HepG2 (cell line): ENCODE measurements at regions not wholly inside any gene's neighbourhood (a gene's known extent, or its start where the extent isn't known, plus 50 kb on each side); places are given as distances from the start of the nearest gene placed in this dataset.

Experiments used
- BRF2 ChIP-seq: sonication (generic); formaldehyde crosslinking; IDR thresholded peaks from 2 replicates; pipeline ENCODE4 v1.8.1; 2022; ENCODE audit warnings: mild to moderate bottlenecking, missing genetic modification reagents
- FIP1L1 ChIP-seq: fragments of 200-400 bp; formaldehyde crosslinking; IDR thresholded peaks from 2 replicates; pipeline ENCODE4 v1.6.1; 2018; ENCODE audit warnings: low read depth, mild to moderate bottlenecking, low read length, moderate library complexity, borderline replicate concordance; ENCODE audit not compliant: insufficient read depth
- FOXK1 ChIP-seq: sonication (generic); formaldehyde crosslinking; IDR thresholded peaks from 2 replicates; pipeline ENCODE4 v1.4.0; 2020; ENCODE audit warnings: low read depth, missing genetic modification reagents, borderline replicate concordance
- FOXP1 ChIP-seq, 2 experiments: fragments of 450-650 bp in 1 of 2; IDR thresholded peaks; 2 replicates each; pipeline ENCODE4 v1.6.1; 2017 to 2018; ENCODE audit warnings: antibody characterized with exemption in 1 of 2
- IRF2 ChIP-seq: IDR thresholded peaks from 2 replicates; pipeline ENCODE4 v1.6.1; 2018; ENCODE audit warnings: missing genetic modification reagents, missing compliant biosample characterization
- U2AF1 ChIP-seq: fragments of 200-400 bp; formaldehyde crosslinking; optimal IDR thresholded peaks from 2 replicates; pipeline ENCODE3; 2017; ENCODE audit warnings: mild to moderate bottlenecking, low read depth, low read length
- YEATS4 ChIP-seq: sonication (generic); formaldehyde crosslinking; IDR thresholded peaks from 2 replicates; pipeline ENCODE4 v1.4.0; 2020; ENCODE audit warnings: missing genetic modification reagents, borderline replicate concordance
- ZBTB46 ChIP-seq: sonication (generic); formaldehyde crosslinking; IDR thresholded peaks from 2 replicates; pipeline ENCODE4 v1.4.0; 2020; ENCODE audit warnings: mild to moderate bottlenecking, missing genetic modification reagents, borderline replicate concordance
- ZNF441 ChIP-seq: sonication (generic); formaldehyde crosslinking; IDR thresholded peaks from 2 replicates; pipeline ENCODE4 v1.7.0; 2021; ENCODE audit warnings: missing genetic modification reagents, borderline replicate concordance
- ZNF646 ChIP-seq: sonication (generic); formaldehyde crosslinking; IDR thresholded peaks from 2 replicates; pipeline ENCODE4 v1.9.0; 2021; ENCODE audit warnings: mild to moderate bottlenecking, missing genetic modification reagents
- ZSCAN25 ChIP-seq: sonication (generic); formaldehyde crosslinking; IDR thresholded peaks from 2 replicates; pipeline ENCODE4 v1.8.0; 2022; ENCODE audit warnings: mild to moderate bottlenecking, missing genetic modification reagents
- TF ChIP-seq, protein P1 (sequence below): IDR thresholded peaks from 2 replicates; pipeline ENCODE4 v1.6.1; 2016
- TF ChIP-seq, protein P2 (sequence below): sonication (generic); formaldehyde crosslinking; IDR thresholded peaks from 2 replicates; pipeline ENCODE4 v1.4.0; 2020; ENCODE audit warnings: missing genetic modification reagents
- TF ChIP-seq, protein P3 (sequence below): sonication (generic); formaldehyde crosslinking; IDR thresholded peaks from 2 replicates; pipeline ENCODE4 v1.8.0; 2022; ENCODE audit warnings: mild to moderate bottlenecking, missing genetic modification reagents, moderate library complexity

- TF ChIP-seq FOXP1 (IDR thresholded peaks at IDR 0.05) (no peak), FOXP1 (CRISPR knock-in tag; IDR thresholded peaks at IDR 0.05) (peak; percentile 74), FOXK1 (CRISPR knock-in tag) (peak; percentile 43; the same call in 1 of the 2 replicates), IRF2 (CRISPR knock-in tag) (0 out of 2 replicates have a peak, but pooled peaks have one; percentile 20), ZNF441 (0 out of 2 replicates have a peak, but pooled peaks have one; percentile 28), YEATS4 (peak; percentile 59), U2AF1 (no peak), ZBTB46 (CRISPR knock-in tag) (no peak), ZNF646 (CRISPR knock-in tag) (no peak), FIP1L1 (no peak), ZSCAN25 (CRISPR knock-in tag) (no peak), BRF2 (CRISPR knock-in tag) (0 out of 2 replicates have a peak, but pooled peaks have one; percentile 59)
- TF ChIP-seq, protein P1, sequence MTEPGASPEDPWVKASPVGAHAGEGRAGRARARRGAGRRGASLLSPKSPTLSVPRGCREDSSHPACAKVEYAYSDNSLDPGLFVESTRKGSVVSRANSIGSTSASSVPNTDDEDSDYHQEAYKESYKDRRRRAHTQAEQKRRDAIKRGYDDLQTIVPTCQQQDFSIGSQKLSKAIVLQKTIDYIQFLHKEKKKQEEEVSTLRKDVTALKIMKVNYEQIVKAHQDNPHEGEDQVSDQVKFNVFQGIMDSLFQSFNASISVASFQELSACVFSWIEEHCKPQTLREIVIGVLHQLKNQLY (CRISPR knock-in tag): peak; percentile 63; the same call in 1 of the 2 replicates
- TF ChIP-seq, protein P2, sequence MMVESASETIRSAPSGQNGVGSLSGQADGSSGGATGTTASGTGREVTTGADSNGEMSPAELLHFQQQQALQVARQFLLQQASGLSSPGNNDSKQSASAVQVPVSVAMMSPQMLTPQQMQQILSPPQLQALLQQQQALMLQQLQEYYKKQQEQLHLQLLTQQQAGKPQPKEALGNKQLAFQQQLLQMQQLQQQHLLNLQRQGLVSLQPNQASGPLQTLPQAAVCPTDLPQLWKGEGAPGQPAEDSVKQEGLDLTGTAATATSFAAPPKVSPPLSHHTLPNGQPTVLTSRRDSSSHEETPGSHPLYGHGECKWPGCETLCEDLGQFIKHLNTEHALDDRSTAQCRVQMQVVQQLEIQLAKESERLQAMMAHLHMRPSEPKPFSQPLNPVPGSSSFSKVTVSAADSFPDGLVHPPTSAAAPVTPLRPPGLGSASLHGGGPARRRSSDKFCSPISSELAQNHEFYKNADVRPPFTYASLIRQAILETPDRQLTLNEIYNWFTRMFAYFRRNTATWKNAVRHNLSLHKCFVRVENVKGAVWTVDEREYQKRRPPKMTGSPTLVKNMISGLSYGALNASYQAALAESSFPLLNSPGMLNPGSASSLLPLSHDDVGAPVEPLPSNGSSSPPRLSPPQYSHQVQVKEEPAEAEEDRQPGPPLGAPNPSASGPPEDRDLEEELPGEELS (CRISPR knock-in tag): peak; percentile 87
- TF ChIP-seq, protein P3, sequence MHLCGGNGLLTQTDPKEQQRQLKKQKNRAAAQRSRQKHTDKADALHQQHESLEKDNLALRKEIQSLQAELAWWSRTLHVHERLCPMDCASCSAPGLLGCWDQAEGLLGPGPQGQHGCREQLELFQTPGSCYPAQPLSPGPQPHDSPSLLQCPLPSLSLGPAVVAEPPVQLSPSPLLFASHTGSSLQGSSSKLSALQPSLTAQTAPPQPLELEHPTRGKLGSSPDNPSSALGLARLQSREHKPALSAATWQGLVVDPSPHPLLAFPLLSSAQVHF (CRISPR knock-in tag): no peak
Observed at GRCh38 chr3:86269364-86270155, 721.4 kb downstream of the VGLL3 start (continued).
